ENCODE measurements at regions not wholly inside any gene's neighbourhood (a gene's known extent, or its start where the extent isn't known, plus 50 kb on each side); places are given as distances from the start of the nearest gene placed in this dataset.

DNA sequence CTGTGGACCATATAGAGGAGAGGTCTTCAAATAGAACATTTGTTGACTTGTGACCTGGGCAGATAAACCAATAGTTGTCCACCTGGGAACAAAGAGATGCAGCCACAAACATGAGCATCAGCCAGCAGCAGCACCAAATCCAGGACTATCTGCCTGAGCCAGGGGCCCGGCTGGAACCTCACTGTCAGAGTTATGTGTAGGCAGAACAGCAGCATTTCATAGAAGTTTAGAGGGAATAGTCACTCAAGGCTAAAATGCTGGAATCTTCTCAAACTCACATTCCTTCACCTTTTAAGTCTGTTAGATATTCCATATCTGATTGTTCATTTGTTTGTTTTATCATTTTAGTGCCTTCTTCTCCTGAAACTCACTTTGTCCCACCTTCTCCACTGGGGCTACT is 72.2 kb upstream of the IL6 start:
- H3K27me3 ChIP-seq = no peaks in the 10 kb centered on the region

DNA sequence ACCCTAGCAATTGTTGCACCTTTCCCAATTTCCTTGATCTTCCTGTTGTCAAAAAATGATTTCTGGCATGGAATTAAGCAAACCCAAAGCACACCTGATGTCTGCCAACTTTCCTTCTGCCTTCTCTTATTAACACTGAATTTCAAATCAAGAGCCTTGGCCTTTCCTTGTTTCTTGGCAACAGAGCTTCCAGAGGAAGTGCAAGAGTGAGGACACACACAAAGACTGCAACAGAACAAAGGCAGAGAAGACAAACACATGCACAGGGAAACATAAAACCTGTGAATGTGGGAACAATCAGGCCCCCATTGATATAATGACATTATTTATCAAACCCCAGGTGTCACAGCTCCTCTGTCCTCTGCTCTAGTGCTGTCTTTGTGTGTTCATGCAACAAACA is 73.0 kb upstream of the IL6 start:
- Histone ChIP-seq H3K27ac (peak overlapping the region in 1 of 4 donors; percentile 28), H3K36me3 (no peaks in the 10 kb centered on the region), H3K4me1 (peaks cover 0 to 7% of the 10 kb centered on the region in 2 donors), H3K9me3 (no peaks in the 10 kb centered on the region), H3K4me3 (no peak overlapping the region), H3K27me3 (no peaks in the 10 kb centered on the region)
- TF ChIP-seq, protein P1, sequence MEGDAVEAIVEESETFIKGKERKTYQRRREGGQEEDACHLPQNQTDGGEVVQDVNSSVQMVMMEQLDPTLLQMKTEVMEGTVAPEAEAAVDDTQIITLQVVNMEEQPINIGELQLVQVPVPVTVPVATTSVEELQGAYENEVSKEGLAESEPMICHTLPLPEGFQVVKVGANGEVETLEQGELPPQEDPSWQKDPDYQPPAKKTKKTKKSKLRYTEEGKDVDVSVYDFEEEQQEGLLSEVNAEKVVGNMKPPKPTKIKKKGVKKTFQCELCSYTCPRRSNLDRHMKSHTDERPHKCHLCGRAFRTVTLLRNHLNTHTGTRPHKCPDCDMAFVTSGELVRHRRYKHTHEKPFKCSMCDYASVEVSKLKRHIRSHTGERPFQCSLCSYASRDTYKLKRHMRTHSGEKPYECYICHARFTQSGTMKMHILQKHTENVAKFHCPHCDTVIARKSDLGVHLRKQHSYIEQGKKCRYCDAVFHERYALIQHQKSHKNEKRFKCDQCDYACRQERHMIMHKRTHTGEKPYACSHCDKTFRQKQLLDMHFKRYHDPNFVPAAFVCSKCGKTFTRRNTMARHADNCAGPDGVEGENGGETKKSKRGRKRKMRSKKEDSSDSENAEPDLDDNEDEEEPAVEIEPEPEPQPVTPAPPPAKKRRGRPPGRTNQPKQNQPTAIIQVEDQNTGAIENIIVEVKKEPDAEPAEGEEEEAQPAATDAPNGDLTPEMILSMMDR (IDR thresholded peaks at IDR 0.05 in 4 of 5, conservative IDR thresholded peaks at IDR 0.05 in 1 of 5) = no peak
- no peak for TF ChIP-seq POLR2A (IDR thresholded peaks at IDR 0.05)
- ATAC-seq (no peak), DNase-seq (no peak)
- in situ Hi-C loops (cut with MboI; ENCODE audit: low sequenced_read_pairs in 4 of 4) = no loop called here
- intact Hi-C loops (cut with DNase I; ENCODE audit: low total_unique reads) = no loop called here

More for the DNA sequence above, 72.2 kb upstream of the IL6 start:
- Histone ChIP-seq H3K9me3 (no peaks in the 10 kb centered on the region), H3K27ac (no peak overlapping the region), H3K36me3 (no peaks in the 10 kb centered on the region), H3K4me1 (peaks cover 0 to 7% of the 10 kb centered on the region in 2 donors), H3K4me3 (no peak overlapping the region)
- ATAC-seq (no peak), DNase-seq (no peak)
- TF ChIP-seq POLR2A (IDR thresholded peaks at IDR 0.05) = no peak
- TF ChIP-seq, protein P1 (IDR thresholded peaks at IDR 0.05 in 4 of 5, conservative IDR thresholded peaks at IDR 0.05 in 1 of 5) = no peak
- in situ Hi-C loops (cut with MboI; ENCODE audit: low sequenced_read_pairs in 4 of 4) (no loop called here), intact Hi-C loops (cut with DNase I; ENCODE audit: low total_unique reads) (no loop called here)

DNA sequence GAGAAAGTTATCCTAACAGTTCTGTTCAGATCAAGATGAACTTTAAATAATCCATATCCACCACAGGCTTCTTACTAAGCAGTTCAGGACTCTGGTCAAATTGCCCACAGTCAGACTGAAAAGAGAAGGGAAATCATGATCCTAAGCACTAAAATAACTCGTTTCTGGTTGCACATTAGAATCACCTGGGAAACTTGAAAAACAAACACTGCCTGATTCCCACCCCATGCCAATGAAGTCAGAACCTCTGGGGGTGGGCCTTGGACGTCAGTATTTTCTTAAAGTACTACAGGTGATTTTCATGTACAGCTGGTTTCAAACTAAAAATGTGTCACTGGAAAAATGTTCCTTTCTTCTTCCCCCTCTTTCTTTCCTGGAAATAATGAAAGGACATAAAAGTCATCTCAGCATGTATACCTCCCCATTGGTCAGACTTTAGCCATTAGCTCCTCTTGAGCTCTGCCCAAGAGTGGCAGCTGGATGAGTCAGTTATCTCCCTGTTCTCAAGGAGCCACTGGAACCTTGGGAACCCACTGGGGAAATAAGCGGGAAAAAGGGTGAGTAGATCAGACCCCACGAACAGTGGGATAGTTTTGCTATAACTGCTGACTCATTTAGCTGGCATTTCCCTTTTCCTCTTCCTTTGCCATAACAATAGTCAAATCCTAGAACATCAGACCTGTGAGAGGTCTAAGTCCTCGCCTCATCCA is 75.3 kb upstream of the IL6 start:
- intact Hi-C loops (cut with DNase I; ENCODE audit: low total_unique reads) = no loop called here
- in situ Hi-C loops (cut with MboI; ENCODE audit: low sequenced_read_pairs in 4 of 4) = no loop called here
- H3K4me3 ChIP-seq = no peak overlapping the region
- TF ChIP-seq, protein P1 (IDR thresholded peaks at IDR 0.05 in 4 of 5, conservative IDR thresholded peaks at IDR 0.05 in 1 of 5) = no peak
- TF ChIP-seq POLR2A (IDR thresholded peaks at IDR 0.05) = no peak
- no peaks in the 10 kb centered on the region for H3K36me3 ChIP-seq
- no peak for ATAC-seq
- peaks cover 0 to under 1% (median 0%) of the 10 kb centered on the region in 3 donors for H3K9me3 ChIP-seq
- H3K4me1 ChIP-seq = peaks cover 0 to 7% of the 10 kb centered on the region in 2 donors
- no peaks in the 10 kb centered on the region for H3K27me3 ChIP-seq
- H3K27ac ChIP-seq = no peak overlapping the region
- no peak for DNase-seq

DNA sequence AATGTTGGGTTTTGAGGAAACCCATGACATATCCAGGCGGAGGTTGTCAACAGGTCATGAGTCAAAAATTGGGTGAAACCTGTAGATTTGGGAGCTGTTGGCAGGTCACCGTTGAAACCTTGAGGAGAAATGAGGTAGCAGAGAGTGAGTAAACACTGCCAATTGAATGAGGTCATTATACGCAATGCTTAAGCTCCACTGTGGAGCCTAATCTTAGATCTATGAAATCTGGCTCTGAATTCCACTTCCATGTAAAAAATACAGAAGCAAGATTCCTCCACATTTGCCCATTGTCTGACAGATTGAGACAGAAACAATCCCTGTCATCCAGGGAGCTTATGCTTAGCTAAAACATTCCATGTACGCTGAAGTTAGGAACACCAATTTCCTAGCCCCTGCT is 76.0 kb upstream of the IL6 start:
- H3K27ac ChIP-seq = no peak overlapping the region

More for the DNA sequence above, 76.0 kb upstream of the IL6 start:
- Histone ChIP-seq H3K36me3 (no peaks in the 10 kb centered on the region), H3K4me1 (peaks cover 0 to 7% of the 10 kb centered on the region in 2 donors), H3K27me3 (no peaks in the 10 kb centered on the region), H3K4me3 (no peak overlapping the region), H3K9me3 (peaks cover 0 to 5% (median 0%) of the 10 kb centered on the region in 3 donors)
- intact Hi-C loops (cut with DNase I; ENCODE audit: low total_unique reads) (no loop called here), in situ Hi-C loops (cut with MboI; ENCODE audit: low sequenced_read_pairs in 4 of 4) (no loop called here)
- DNase-seq (no peak), ATAC-seq (no peak)
- TF ChIP-seq POLR2A (IDR thresholded peaks at IDR 0.05) = no peak
- TF ChIP-seq, protein P1 (IDR thresholded peaks at IDR 0.05 in 4 of 5, conservative IDR thresholded peaks at IDR 0.05 in 1 of 5) = no peak

Measured in gastrocnemius medialis (tissue), 4 donors.